GM18519 (cell line): ENCODE measurements at regions not wholly inside any gene's neighbourhood (a gene's known extent, or its start where the extent isn't known, plus 50 kb on each side); places are given as distances from the start of the nearest gene placed in this dataset.
"Not testable (repeated sequence)": the region's sequence is repeated elsewhere in the genome, so short reads cannot be mapped to it uniquely, and the experiment has no call there.

Experiments used
- ATAC-seq: cut with Tn5 transposase; IDR thresholded peaks from one replicate; pipeline ENCODE4 v1.9.1; 2021; ENCODE audit warnings: mild to moderate bottlenecking, moderate library complexity; ENCODE audit not compliant: unreplicated experiment, low FRiP score

DNA sequence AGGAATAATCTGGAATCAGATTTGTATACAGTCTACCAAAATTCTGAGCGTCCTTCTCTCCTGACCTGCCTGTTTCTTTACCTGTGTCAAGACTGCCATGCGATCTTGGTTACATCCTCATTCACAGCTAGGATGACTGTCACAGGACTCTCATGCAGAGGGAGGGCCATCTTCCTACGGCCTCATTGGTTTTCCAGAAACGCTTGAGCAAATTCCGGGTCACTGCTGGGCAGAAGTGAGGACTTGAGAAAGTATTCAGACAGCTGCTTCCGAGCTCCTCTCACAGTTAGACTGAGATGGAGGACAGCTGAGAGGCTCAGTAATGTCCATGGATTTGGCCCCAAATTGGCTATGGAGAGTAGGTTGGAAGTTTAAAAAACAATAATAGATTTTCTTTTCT is 94.2 kb downstream of the TFAP2C start:
- no peak for ATAC-seq

GRCh38 chr20:56724241-56724757 is 95.2 kb downstream of the TFAP2C start:
- no peak for ATAC-seq

GRCh38 chr20:56730003-56730402 is 100.9 kb downstream of the TFAP2C start:
- ATAC-seq: no peak

GRCh38 chr20:56730996-56731395 is 101.9 kb downstream of the TFAP2C start:
- ATAC-seq: no peak

GRCh38 chr20:56731476-56731875 is 102.4 kb downstream of the TFAP2C start:
- no peak for ATAC-seq

- ATAC-seq: no peak
Measured at GRCh38 chr20:56733967-56734366, 104.9 kb downstream of the TFAP2C start.

GRCh38 chr20:56735084-56735642 is 106.1 kb downstream of the TFAP2C start:
- no peak for ATAC-seq

DNA sequence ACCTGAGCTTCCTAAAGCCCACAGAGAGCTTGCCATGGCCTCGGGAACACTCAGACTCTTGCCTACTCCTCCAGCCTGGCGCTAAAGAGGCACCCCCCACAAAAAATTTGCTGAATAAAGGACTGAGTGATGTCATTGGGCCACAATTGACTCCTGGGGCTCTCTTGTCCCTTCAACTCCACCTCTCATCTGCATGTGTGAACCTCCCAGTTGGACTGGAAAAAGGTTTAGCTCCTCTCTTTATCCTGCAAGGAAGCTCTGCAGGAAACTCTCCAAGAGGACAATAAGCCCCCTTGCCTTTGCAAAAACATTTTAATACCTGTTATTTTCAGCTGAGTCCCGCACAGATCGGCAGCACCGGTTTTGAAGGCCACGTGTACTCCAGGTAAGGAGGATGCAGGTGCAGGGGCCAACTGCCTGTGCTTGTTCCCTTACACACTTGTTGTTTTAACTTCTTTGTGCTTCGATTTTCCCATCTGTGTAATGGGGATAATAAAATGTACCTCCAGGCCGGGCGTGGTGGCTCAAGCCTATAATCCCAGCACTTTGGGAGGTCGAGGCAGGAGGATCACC is 107.3 kb downstream of the TFAP2C start:
- ATAC-seq: no peak

- ATAC-seq: not testable (repeated sequence)
Measured at GRCh38 chr20:56744325-56744821, 115.3 kb downstream of the TFAP2C start.

DNA sequence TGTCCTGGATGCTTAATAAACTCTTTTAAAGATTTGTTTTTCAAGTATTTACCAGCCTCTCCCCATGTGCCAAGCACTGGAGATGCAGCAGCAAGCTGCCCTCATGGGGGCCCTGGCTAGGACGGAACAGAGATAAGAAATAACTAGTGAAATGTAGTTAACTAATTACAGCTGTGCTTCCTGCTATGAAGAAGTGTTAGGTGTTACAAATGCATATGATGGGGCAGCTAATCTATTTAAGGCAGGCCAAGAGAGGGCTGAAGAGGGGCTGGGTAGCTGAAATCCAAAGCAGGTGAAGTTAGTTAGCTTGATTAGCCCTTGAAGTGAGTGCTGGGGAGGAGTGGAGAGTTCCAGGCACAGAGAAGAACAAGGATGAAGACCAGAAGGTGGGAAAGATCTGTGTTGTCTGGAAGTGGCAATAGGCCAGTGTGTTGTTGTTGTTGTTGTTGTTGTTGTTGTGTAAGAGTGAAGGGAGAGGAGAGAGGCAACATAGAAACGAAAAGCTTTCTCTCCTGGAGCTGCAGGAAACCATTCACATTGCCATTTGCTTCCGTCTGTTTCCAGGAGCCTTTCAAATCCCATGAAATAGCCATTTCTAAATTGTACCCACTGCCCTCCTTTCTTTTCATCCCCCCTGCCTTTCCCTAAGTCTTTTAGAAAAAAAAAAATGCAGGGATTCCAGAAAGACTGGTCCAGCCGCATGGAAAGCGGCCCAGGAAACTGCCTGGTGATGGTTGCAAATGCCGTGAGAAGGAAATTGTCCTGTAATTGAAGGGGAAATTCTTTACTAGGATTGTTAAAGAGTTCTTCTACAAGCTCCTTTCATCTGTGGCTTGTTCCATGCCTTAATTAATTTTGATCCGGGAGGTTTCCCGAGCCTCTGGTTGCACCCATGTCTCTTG is 119.6 kb downstream of the TFAP2C start:
- ATAC-seq: no peak

DNA sequence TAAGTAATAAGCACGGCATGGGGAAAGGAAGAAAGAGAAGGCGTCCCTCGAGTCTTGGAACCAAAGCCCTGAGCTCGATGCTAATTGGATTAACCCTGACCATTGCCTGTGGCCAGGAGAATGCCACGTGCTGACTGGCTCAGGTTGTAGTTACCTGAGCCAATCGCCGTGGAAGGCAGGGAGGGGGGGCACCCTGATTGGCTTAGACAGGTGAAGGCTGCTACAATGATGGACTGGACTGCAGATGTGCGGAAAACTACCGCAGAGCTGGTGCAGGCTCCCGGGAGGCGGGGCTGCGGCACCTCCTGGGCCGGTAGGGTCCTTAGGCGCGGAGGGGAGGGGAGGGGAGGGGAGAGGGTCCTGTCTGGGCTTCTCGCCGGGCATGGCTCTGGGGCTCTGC is 121.3 kb downstream of the TFAP2C start:
- no peak for ATAC-seq

GRCh38 chr20:56752274-56752673 is 123.2 kb downstream of the TFAP2C start:
- no peak for ATAC-seq

GRCh38 chr20:56755201-56755600 is 126.1 kb downstream of the TFAP2C start:
- no peak for ATAC-seq

DNA sequence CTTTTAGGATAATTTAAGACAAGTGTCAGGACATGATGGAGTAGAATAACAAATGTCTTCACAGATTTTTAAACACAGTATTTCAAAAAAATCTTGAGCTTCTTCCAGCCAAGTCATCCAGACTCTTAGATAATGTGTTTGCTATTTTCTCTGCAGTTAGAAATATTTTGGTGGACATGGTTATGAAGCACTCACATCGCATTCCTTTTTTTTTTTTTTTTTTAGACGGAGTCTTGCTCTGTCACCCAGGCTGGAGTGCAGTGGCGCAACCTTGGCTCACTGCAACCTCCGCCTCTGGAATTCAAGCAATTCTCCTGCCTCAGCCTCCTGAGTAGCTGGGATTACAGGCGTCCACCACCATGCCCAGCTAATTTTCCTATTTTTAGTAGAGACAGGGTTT is 127.6 kb downstream of the TFAP2C start:
- ATAC-seq: not testable (repeated sequence)

- no peak for ATAC-seq
Measured at GRCh38 chr20:56758706-56759105, 129.6 kb downstream of the TFAP2C start.

- no peak for ATAC-seq
Measured at GRCh38 chr20:56759741-56760278, 130.7 kb downstream of the TFAP2C start.

DNA sequence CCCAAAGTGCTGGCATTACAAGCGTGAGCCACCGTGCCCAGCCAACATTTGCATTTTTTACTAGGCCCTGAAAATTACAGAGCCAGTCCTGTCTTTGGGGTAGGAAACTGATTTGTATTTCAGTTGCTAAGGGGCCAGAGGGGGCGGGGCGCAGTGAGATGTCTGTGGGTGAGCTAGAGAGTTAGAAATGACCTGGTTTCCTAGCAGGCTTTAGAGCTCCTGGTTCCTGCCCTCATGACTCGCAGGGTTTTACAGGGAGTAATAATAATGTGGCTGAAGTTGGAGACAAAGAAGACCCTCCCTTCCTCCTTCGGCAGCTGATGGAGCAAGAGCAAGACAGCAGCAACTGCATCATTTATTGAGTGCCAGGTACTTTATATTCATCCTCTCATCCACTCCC is 131.5 kb downstream of the TFAP2C start:
- ATAC-seq: no peak

GRCh38 chr20:56761393-56761792 is 132.3 kb downstream of the TFAP2C start:
- ATAC-seq: no peak

- no peak for ATAC-seq
Measured at GRCh38 chr20:56762401-56762800, 133.3 kb downstream of the TFAP2C start.

GRCh38 chr20:56762829-56763228 is 133.7 kb downstream of the TFAP2C start:
- no peak for ATAC-seq

DNA sequence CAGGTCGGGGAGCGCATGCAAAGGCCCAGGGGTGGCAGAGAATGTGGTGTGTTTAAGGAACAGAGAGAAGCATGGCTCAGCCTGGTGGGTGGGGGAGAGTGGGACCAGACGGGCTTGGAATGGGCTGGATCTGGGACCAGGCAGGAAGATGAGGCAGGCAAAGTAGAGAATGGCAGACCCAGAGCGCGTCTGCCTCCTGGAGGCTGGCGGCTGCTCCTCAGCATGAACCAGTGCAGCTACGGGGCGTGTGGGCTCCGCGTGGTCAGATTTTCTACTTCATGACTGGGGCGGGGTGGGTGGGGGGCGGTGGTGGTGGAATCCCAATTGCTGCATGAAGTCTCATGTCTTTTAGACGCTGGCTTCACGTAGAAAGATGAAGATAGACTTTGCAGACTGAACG is 135.6 kb downstream of the TFAP2C start:
- no peak for ATAC-seq
